Mammary epithelial cell (primary cell): ENCODE measurements at regions not wholly inside any gene's neighbourhood (a gene's known extent, or its start where the extent isn't known, plus 50 kb on each side); places are given as distances from the start of the nearest gene placed in this dataset.

ENCODE experiments used
- CTCF ChIP-seq, 2 donors: IDR thresholded peaks in 1 of 2; conservative IDR thresholded peaks in 1 of 2; 2 replicates each; pipeline ENCODE4 v1.5.1; 2011 to 2012; ENCODE audit warnings: inconsistent platforms in 2 of 2, low read length in 2 of 2, mild to moderate bottlenecking in 2 of 2, control low read depth in 1 of 2, low read depth in 1 of 2; ENCODE audit not compliant: insufficient read depth in 1 of 2; ENCODE audit errors: extremely low read depth in 1 of 2
- EZH2 ChIP-seq: IDR thresholded peaks from 2 replicates; pipeline ENCODE4 v1.6.1; 2012; ENCODE audit warnings: low read length, inconsistent platforms, borderline replicate concordance

GRCh38 chr10:2994221-2994961 is 73.0 kb upstream of the PFKP start:
- TF ChIP-seq CTCF (conservative IDR thresholded peaks at IDR 0.05 in 1 of 2, IDR thresholded peaks at IDR 0.05 in 1 of 2; ENCODE audit: extremely low read depth in 1 of 2, insufficient read depth in 1 of 2, low read depth in 1 of 2, low read length in 2 of 2) (no peak), EZH2 (no peak)
